ENCODE measurements at regions not wholly inside any gene's neighbourhood (a gene's known extent, or its start where the extent isn't known, plus 50 kb on each side); places are given as distances from the start of the nearest gene placed in this dataset.
"Not testable (repeated sequence)": the region's sequence is repeated elsewhere in the genome, so short reads cannot be mapped to it uniquely, and the experiment has no call there.

DNA sequence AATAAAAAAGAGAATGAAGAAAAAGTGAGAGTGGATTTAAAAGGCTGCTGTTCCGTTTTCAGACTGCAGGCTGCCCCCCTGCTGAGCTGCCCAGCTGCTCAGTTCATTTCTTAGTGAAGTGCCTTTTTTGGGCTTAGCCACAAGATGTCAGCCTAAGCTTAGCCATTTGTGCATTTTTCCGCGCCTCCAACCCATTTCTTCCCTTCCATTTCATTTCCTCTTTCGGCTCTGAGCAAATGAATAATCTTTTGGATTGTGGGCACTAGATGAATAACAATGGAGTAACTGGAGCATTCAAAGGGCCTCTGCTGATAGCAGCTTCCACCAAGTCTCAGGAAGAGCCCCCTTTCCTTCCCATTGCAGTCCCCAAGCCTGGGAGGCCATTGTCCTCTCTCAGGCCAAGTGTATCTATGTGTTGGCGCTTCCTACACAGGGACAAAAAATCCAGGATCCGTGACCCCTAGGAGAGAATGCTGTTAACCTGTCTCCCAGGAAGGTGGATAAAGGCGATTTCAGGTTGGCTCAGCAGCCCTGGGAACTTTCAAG, 83.5 kb upstream of the SPTLC3 start:
- DNase-seq, result peak; percentile 68

DNA sequence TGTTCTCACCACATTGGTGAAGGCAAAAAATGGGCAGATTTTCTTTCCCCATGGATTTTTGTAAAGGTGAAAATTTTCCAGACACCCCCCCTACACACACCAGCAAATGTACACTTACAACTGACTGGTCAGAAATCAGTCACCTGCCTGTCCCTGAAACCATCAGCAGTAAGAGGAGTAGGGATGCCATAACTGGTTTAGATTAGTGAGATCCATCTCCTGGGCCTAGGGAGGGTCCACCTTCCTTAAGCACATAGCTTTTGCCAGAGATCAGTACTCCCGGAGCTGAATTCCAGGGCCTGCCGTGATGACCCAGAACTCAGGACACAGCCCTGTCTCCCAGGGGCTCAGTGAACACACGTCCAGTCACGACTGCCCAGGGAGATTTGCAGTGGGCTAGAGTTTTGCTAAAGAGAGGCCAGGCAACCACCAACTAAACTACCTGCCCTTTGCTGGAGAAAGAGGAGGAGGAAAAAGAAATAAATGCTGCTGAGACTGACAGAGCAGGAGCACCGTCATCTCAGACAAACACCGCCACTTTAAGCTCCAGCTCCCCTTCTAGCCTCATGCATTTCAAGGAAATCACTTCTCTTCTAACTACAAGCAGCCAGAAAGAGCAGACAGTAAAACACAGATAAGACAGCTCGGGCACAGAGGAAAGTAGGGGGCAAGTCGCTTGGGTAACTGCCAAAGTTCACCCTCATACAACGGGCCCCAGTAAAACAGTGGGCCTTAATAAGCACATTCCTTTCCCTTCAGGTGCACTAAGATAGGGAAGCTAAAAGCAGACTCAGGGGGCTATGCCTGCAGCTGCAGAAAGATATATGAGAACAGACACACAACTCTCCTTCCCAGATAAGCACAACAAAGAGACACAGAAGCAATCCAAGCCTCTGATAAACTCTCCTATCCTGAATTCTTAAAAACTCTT, 82.6 kb upstream of the SPTLC3 start:
- no peak for DNase-seq

DNA sequence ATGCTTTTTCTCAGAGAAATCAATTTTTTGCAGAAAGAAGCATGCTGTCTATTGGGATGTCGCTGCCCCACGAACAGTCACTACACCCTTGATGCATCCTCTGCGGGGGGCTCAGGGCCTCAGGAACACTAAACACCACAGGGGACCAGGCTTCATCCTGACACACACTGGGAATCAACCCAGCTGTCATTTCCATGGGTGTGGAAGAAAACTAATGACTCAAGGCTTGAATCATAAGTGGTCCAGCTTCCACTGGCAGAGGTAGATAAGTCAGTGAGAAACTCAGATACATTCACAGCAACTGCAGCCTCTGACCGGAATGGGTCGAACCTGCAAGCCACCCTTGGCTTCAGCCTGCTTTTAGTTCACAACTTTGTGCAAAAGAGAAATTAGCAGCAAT, 81.3 kb upstream of the SPTLC3 start:
- no peak for DNase-seq

- no peak for DNase-seq
Measured at GRCh38 chr20:12928358-12928754, 80.4 kb upstream of the SPTLC3 start.

- DNase-seq, result no peak
Measured at GRCh38 chr20:12928755-12929401, 79.9 kb upstream of the SPTLC3 start.

GRCh38 chr20:12936020-12936419, 72.8 kb upstream of the SPTLC3 start:
- no peak for DNase-seq

GRCh38 chr20:12936524-12936923, 72.2 kb upstream of the SPTLC3 start:
- no peak for DNase-seq

GRCh38 chr20:12941025-12941424, 67.7 kb upstream of the SPTLC3 start:
- DNase-seq, result no peak

GRCh38 chr20:12942123-12942522, 66.6 kb upstream of the SPTLC3 start:
- no peak for DNase-seq

DNA sequence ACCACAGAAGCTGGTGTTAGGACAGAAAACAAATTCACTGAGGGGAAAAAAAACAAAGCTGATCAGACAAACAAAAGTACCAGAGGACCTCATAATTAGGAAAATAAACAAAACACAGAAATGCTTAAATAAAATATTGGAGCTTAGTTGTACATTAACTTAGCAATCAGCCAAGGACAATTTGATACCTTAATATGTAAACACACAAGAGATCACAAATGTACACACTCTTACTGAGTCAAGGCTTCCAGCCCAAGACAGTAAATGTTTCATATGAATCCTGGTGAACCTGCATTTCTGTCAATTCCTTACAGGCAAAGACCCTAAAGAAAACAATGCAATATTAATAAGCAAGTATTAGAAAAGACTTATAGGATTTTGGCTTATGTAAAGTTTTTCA, 62.0 kb upstream of the SPTLC3 start:
- no peak for DNase-seq

GRCh38 chr20:12947691-12948090, 61.1 kb upstream of the SPTLC3 start:
- no peak for DNase-seq

DNA sequence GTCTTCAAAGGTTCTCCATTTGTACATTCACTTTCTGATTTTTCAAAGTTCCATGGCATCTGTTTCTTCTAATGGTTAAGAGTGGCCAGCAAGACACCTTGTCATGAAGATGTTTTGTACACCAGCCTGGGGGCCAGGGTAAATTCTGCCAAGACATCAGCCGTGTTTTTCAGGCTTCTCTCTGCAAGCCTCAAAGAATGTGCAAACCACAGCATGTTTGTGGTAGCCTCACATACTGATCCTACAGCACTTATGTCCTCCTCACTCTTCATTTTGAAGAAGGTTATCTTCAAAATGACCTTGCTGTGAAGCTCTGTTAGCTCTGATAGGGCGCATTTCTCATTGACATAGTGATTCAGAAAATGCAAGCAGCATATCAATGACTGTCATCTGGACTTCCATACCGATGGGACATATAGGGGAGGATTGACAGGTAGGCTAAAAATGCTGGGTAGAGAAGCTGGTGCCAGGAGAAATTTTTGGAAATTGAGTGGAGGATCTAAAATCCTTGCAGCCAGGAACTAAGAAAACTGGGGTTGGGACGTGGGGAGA, 59.3 kb upstream of the SPTLC3 start:
- no peak for DNase-seq

GRCh38 chr20:12954254-12954653, 54.5 kb upstream of the SPTLC3 start:
- DNase-seq, result not testable (repeated sequence)

DNA sequence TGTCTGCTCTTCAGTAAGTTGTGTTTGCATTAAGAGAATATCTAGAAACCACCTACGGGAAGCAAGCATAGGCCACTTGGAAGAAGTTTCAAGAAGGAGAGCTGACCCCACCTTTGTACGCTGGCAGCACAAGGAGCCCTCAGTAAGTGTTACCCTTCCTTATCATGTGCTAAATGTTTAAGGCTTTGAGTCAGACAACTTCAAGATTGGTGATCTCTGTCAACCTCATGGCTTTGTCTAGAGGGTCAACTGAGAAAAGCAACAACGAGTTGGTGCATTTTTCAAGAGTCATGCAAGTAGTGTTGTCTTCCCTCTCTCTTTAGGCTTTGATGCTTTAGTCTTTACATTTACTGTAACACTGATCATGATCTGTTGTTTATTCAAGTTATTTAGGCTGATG, 53.2 kb upstream of the SPTLC3 start:
- no peak for DNase-seq

DNA sequence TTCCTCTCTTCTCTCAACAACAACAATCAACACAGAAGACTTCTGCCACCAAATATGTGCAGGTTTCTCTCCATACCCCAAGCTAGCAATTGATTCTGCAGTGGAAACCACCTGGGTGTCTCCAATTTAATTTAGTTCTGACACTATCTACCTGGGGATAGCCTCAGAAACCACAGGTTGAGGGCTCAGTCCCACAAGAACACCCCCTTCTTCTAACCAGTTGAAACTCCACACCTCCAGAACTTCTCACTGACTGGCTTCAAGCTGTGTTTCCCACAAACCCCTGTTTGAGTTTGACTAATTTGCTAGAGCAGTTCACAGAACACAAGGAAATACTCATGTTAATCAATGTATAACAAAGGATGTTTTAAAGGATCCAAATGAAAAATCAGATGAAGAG, 52.5 kb upstream of the SPTLC3 start:
- DNase-seq, result no peak

DNA sequence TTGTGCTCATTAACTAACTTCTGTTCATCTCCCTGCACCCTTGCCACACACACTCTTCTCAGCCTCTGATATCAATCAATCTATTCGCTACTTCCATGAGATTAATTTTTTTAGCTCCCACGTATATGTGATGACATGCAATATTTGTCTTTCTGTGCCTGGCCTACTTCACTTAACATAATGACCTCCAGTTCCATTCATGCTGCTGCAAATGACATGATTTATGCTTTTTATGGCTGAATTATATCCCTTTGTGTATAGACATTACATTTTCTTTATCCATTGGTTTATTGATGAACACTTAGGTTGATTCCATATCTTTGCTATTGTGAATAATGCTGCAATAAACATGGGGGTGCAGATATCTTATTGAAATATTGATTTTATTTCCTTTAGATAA, 50.8 kb upstream of the SPTLC3 start:
- DNase-seq, result no peak
